ENCODE measurements at regions not wholly inside any gene's neighbourhood (a gene's known extent, or its start where the extent isn't known, plus 50 kb on each side); places are given as distances from the start of the nearest gene placed in this dataset.

DNA sequence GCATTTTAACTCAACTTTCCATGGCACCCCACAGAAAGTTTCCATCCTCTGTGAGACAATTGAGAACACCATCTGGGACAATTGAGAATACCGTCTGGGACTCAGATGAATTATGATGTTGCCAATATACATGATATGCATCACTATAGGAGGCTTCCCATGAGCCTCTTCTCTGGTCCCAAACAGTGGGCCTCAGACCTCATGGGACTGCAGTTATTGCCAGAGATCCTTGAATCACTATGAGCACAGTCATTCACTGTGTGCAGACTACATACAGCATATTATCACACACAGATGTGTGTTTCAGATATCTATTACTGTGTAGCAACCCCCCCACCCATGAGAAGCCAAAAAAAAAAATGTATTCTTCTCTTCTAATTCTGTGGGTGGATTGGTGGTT is 134.4 kb downstream of the GXYLT1 start:
- TF ChIP-seq BMI1 (IDR thresholded peaks at IDR 0.05; ENCODE audit: borderline replicate concordance): no peak
- TF ChIP-seq POLR2AphosphoS2 (IDR thresholded peaks at IDR 0.05; ENCODE audit: low read depth, low read length): no peak
- TF ChIP-seq RAD21 (IDR thresholded peaks at IDR 0.05; ENCODE audit: insufficient read depth, low read depth, low read length): no peak
- no peak for TF ChIP-seq POLR2A (IDR thresholded peaks at IDR 0.05; ENCODE audit: low read depth, low read length)
- no peak for TF ChIP-seq ELK1 (IDR thresholded peaks at IDR 0.05; ENCODE audit: low read depth, low read length)
- no peak for TF ChIP-seq BHLHE40 (IDR thresholded peaks at IDR 0.05; ENCODE audit: borderline replicate concordance in 1 of 2, low read depth in 2 of 2, low read length in 1 of 2)
- TF ChIP-seq RB1 (IDR thresholded peaks at IDR 0.05; ENCODE audit: borderline replicate concordance): no peak

All from GM12878 (cell line).